Suprapubic skin (tissue), 3 donors: ENCODE measurements at regions not wholly inside any gene's neighbourhood (a gene's known extent, or its start where the extent isn't known, plus 50 kb on each side); places are given as distances from the start of the nearest gene placed in this dataset.

Source experiments
- EP300 ChIP-seq: sonication (generic); formaldehyde crosslinking; IDR thresholded peaks from one replicate; pipeline ENCODE4 v1.6.1; 2017; ENCODE audit warnings: antibody characterized with exemption
- POLR2A ChIP-seq, 2 donors: fragments of 450-650 bp; IDR thresholded peaks; one replicate each; pipeline ENCODE4 v1.6.1; 2017; ENCODE audit warnings: antibody characterized with exemption in 2 of 2, mild to moderate bottlenecking in 2 of 2, moderate library complexity in 2 of 2
- TF ChIP-seq, protein P1 (sequence below), 2 donors: fragments of 200-600 bp in 1 of 2; fragments of 450-650 bp in 1 of 2; sonication (generic) in 1 of 2; IDR thresholded peaks; one replicate each; pipeline ENCODE4 v1.5.1; 2016 to 2019; ENCODE audit warnings: antibody characterized with exemption in 2 of 2, mild to moderate bottlenecking in 1 of 2, moderate library complexity in 1 of 2

DNA sequence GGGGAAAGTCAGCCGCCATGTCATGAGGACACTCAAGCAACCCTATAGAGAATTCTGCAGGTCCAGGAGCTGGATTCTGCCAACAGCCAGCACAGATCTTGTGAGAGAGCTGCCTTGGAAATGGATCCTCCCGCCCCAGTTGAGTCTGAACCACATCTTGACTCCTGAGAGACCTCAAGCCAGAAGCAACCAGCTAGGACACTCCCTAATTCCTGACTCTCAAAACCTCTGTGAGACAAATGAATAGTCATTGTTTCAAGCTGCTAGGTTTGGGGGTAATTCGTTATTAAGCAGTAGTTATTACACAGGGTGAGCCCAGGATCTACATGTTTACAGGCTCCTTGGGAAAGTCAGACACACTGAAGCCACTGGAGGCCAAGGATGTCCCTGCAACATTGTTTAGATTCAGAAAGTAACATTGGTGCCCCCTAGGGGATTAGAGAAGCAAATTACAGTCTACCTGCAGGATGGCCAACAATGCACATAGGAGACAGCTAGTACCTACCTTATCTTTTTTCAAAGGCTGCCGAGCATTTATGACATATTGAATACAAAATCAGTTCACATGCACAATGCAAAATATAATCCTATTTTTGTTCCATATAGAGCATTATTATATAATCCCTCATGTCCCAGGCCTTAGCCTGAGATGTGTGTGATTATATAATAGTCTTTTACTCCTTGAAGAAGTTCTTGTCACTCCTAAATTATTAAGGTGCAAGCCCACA is 57.9 kb upstream of the FICD start:
- TF ChIP-seq EP300 (no peak), POLR2A (IDR thresholded peaks at IDR 0.05) (no peak)
- TF ChIP-seq, protein P1, sequence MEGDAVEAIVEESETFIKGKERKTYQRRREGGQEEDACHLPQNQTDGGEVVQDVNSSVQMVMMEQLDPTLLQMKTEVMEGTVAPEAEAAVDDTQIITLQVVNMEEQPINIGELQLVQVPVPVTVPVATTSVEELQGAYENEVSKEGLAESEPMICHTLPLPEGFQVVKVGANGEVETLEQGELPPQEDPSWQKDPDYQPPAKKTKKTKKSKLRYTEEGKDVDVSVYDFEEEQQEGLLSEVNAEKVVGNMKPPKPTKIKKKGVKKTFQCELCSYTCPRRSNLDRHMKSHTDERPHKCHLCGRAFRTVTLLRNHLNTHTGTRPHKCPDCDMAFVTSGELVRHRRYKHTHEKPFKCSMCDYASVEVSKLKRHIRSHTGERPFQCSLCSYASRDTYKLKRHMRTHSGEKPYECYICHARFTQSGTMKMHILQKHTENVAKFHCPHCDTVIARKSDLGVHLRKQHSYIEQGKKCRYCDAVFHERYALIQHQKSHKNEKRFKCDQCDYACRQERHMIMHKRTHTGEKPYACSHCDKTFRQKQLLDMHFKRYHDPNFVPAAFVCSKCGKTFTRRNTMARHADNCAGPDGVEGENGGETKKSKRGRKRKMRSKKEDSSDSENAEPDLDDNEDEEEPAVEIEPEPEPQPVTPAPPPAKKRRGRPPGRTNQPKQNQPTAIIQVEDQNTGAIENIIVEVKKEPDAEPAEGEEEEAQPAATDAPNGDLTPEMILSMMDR (IDR thresholded peaks at IDR 0.05), result peak; percentile 11 to 43
